ENCODE measurements at regions not wholly inside any gene's neighbourhood (a gene's known extent, or its start where the extent isn't known, plus 50 kb on each side); places are given as distances from the start of the nearest gene placed in this dataset.
"Not testable (repeated sequence)": the region's sequence is repeated elsewhere in the genome, so short reads cannot be mapped to it uniquely, and the experiment has no call there.

GRCh38 chr11:80955588-80955987 lies 1514.8 kb upstream of the TENM4 start:
- DNase-seq (ENCODE audit: low read depth) = no peak

GRCh38 chr11:80948781-80949180 lies 1508.0 kb upstream of the TENM4 start:
- no peak for DNase-seq (ENCODE audit: low read depth)

GRCh38 chr11:80944758-80945157 lies 1503.9 kb upstream of the TENM4 start:
- no peak for DNase-seq (ENCODE audit: low read depth)

- no peak for DNase-seq (ENCODE audit: low read depth)
Observed at GRCh38 chr11:80943226-80943625, 1502.4 kb upstream of the TENM4 start.

GRCh38 chr11:80937842-80938241 lies 1497.0 kb upstream of the TENM4 start:
- DNase-seq (ENCODE audit: low read depth) = no peak

- DNase-seq (ENCODE audit: low read depth) = no peak
Observed at GRCh38 chr11:80930038-80930437, 1489.2 kb upstream of the TENM4 start.

GRCh38 chr11:80929031-80929805 lies 1488.4 kb upstream of the TENM4 start:
- DNase-seq (ENCODE audit: low read depth) = no peak

- no peak for DNase-seq (ENCODE audit: low read depth)
Observed at GRCh38 chr11:80925321-80925720, 1484.5 kb upstream of the TENM4 start.

- DNase-seq (ENCODE audit: low read depth) = not testable (repeated sequence)
Observed at GRCh38 chr11:80921310-80921709, 1480.5 kb upstream of the TENM4 start.

GRCh38 chr11:80916173-80916798 lies 1475.5 kb upstream of the TENM4 start:
- DNase-seq (ENCODE audit: low read depth) = no peak

GRCh38 chr11:80914311-80914710 lies 1473.5 kb upstream of the TENM4 start:
- DNase-seq (ENCODE audit: low read depth) = no peak

- no peak for DNase-seq (ENCODE audit: low read depth)
Observed at GRCh38 chr11:80911666-80912065, 1470.8 kb upstream of the TENM4 start.

- no peak for DNase-seq (ENCODE audit: low read depth)
Observed at GRCh38 chr11:80900265-80900664, 1459.4 kb upstream of the TENM4 start.

- no peak for DNase-seq (ENCODE audit: low read depth)
Observed at GRCh38 chr11:80899381-80899780, 1458.6 kb upstream of the TENM4 start.

- DNase-seq (ENCODE audit: low read depth) = no peak
Observed at GRCh38 chr11:80898910-80899309, 1458.1 kb upstream of the TENM4 start.

- no peak for DNase-seq (ENCODE audit: low read depth)
Observed at GRCh38 chr11:80886684-80887083, 1445.9 kb upstream of the TENM4 start.

- DNase-seq (ENCODE audit: low read depth) = no peak
Observed at GRCh38 chr11:80873310-80873999, 1432.6 kb upstream of the TENM4 start.

GRCh38 chr11:80872116-80872728 lies 1431.4 kb upstream of the TENM4 start:
- DNase-seq (ENCODE audit: low read depth) = no peak

- no peak for DNase-seq (ENCODE audit: low read depth)
Observed at GRCh38 chr11:80868831-80869230, 1428.0 kb upstream of the TENM4 start.

GRCh38 chr11:80862011-80862410 lies 1421.2 kb upstream of the TENM4 start:
- DNase-seq (ENCODE audit: low read depth) = no peak

GRCh38 chr11:80861193-80861592 lies 1420.4 kb upstream of the TENM4 start:
- no peak for DNase-seq (ENCODE audit: low read depth)

GRCh38 chr11:80860632-80861031 lies 1419.8 kb upstream of the TENM4 start:
- DNase-seq (ENCODE audit: low read depth) = no peak

All from RPMI7951 (cell line).